ENCODE measurements at regions not wholly inside any gene's neighbourhood (a gene's known extent, or its start where the extent isn't known, plus 50 kb on each side); places are given as distances from the start of the nearest gene placed in this dataset.

- no peak for DNase-seq (ENCODE audit: low read depth)
Measured at GRCh38 chr11:113634940-113635575, 71.0 kb downstream of the TMPRSS5 start.

- DNase-seq (ENCODE audit: low read depth), result no peak
Measured at GRCh38 chr11:113632981-113633380, 73.1 kb downstream of the TMPRSS5 start.

GRCh38 chr11:113629562-113629961 is 76.5 kb downstream of the TMPRSS5 start:
- no peak for DNase-seq (ENCODE audit: low read depth)

GRCh38 chr11:113628912-113629311 is 77.2 kb downstream of the TMPRSS5 start:
- no peak for DNase-seq (ENCODE audit: low read depth)

GRCh38 chr11:113627946-113628345 is 78.2 kb downstream of the TMPRSS5 start:
- no peak for DNase-seq (ENCODE audit: low read depth)

GRCh38 chr11:113627297-113627696 is 78.8 kb downstream of the TMPRSS5 start:
- DNase-seq (ENCODE audit: low read depth), result no peak

- DNase-seq (ENCODE audit: low read depth), result no peak
Measured at GRCh38 chr11:113626736-113627135, 79.4 kb downstream of the TMPRSS5 start.

- DNase-seq (ENCODE audit: low read depth), result no peak
Measured at GRCh38 chr11:113623114-113623513, 83.0 kb downstream of the TMPRSS5 start.

GRCh38 chr11:113618360-113618759 is 87.7 kb downstream of the TMPRSS5 start:
- DNase-seq (ENCODE audit: low read depth), result no peak

GRCh38 chr11:113615773-113616172 is 90.3 kb downstream of the TMPRSS5 start:
- DNase-seq (ENCODE audit: low read depth), result no peak

GRCh38 chr11:113615098-113615497 is 91.0 kb downstream of the TMPRSS5 start:
- DNase-seq (ENCODE audit: low read depth), result no peak

GRCh38 chr11:113614097-113614496 is 92.0 kb downstream of the TMPRSS5 start:
- DNase-seq (ENCODE audit: low read depth), result no peak

GRCh38 chr11:113613619-113614018 is 92.5 kb downstream of the TMPRSS5 start:
- DNase-seq (ENCODE audit: low read depth), result no peak

- DNase-seq (ENCODE audit: low read depth), result no peak
Measured at GRCh38 chr11:113604186-113604585, 101.9 kb downstream of the TMPRSS5 start.

- no peak for DNase-seq (ENCODE audit: low read depth)
Measured at GRCh38 chr11:113603277-113604059, 102.6 kb downstream of the TMPRSS5 start.

- DNase-seq (ENCODE audit: low read depth), result no peak
Measured at GRCh38 chr11:113602483-113602882, 103.6 kb downstream of the TMPRSS5 start.

GRCh38 chr11:113596658-113597057 is 109.5 kb downstream of the TMPRSS5 start:
- no peak for DNase-seq (ENCODE audit: low read depth)

- no peak for DNase-seq (ENCODE audit: low read depth)
Measured at GRCh38 chr11:113595810-113596594, 110.1 kb downstream of the TMPRSS5 start.

GRCh38 chr11:113593698-113594308 is 112.3 kb downstream of the TMPRSS5 start:
- DNase-seq (ENCODE audit: low read depth), result no peak

- no peak for DNase-seq (ENCODE audit: low read depth)
Measured at GRCh38 chr11:113591117-113591516, 115.0 kb downstream of the TMPRSS5 start.

- DNase-seq (ENCODE audit: low read depth), result no peak
Measured at GRCh38 chr11:113587308-113587739, 112.1 kb upstream of the DRD2 start.

GRCh38 chr11:113584371-113584770 is 109.2 kb upstream of the DRD2 start:
- no peak for DNase-seq (ENCODE audit: low read depth)
